Epidermal melanocyte (primary cell): ENCODE measurements at regions not wholly inside any gene's neighbourhood (a gene's known extent, or its start where the extent isn't known, plus 50 kb on each side); places are given as distances from the start of the nearest gene placed in this dataset.
"Not testable (repeated sequence)": the region's sequence is repeated elsewhere in the genome, so short reads cannot be mapped to it uniquely, and the experiment has no call there.

ENCODE experiments used
- DNase-seq: peaks from one replicate; pipeline ENCODE4 v3.0.0; 2011; ENCODE audit warnings: low spot score; ENCODE audit not compliant: insufficient read length

DNA sequence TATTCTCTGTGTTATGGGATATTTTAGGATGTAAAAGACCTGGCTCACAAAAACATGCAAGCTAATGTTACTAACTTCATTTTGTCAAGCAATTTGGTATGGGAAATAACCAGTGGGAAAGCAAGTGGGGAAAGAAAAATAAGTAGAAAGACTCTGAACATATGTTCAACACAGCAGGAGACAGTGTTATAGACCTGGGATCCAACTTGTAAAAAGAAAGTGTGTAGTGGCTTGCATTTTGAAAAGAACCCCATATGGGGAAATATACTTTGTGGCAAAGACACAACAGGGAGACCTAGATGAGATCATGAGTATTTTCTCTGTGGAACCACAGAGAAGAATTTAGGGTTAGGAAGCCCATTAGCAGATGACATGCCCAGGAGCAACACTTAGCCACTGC, 212.7 kb upstream of the NRIP1 start:
- no peak for DNase-seq

- DNase-seq = no peak
Observed at GRCh38 chr21:15278279-15278678, 213.5 kb upstream of the NRIP1 start.

GRCh38 chr21:15278851-15279250, 214.1 kb upstream of the NRIP1 start:
- no peak for DNase-seq

- no peak for DNase-seq
Observed at GRCh38 chr21:15279482-15279881, 214.7 kb upstream of the NRIP1 start.

- DNase-seq = no peak
Observed at GRCh38 chr21:15281714-15282113, 216.9 kb upstream of the NRIP1 start.

DNA sequence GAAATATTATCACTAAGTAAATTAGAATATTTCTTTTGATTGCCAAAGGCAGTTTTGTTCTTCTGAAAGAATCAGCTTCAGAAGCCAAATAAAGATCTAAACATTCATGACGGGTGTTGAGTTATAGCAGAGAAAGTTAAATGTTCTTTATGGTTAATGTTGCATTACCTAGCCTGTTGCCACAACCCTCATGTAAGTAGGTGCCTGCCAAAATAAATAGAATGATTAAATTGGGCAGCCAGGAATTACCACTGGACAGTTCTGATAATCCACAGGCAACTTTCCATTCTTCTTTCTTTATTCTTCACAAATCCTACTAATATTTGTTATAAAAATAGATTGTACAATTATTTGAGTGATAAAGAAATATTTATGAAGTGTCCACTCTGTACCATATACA, 217.9 kb upstream of the NRIP1 start:
- DNase-seq = no peak

- no peak for DNase-seq
Observed at GRCh38 chr21:15283138-15283537, 218.3 kb upstream of the NRIP1 start.

DNA sequence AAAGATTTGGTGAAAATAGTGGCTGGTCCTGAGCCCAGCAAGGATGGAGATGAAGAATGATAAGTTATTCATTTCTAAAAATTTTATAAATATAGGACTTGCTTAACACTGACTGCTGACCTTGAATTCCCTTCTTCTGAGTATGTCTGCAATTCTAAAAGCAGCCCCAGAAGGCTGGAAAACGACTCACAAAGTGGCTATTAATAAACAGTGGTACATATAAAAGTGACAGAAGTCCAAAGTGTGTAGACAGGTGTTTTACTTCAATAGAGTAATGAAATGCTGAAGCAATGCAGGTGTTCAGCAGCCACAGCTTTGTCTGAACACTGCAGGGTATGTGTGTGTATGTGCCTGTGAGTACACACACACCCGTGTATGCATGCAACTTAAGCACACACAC, 219.0 kb upstream of the NRIP1 start:
- no peak for DNase-seq

DNA sequence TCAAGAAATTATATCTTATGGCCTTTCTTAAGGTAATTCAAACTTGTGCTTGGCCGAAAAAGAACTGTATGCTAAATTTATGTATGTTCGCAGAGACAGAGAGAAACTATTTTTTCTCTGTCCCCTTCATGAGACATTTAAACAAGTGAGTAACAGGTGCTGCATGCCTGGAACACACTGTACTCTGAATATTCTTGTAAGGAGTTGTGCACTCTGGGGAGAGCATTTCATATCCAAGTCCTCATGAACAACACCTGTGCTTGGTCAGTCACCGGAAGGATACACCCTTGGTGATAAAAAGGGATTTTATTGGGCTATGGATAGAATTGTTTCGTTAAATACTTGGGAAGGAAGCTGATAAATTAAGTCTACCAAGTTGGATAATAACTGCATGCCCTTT, 220.8 kb upstream of the NRIP1 start:
- no peak for DNase-seq

DNA sequence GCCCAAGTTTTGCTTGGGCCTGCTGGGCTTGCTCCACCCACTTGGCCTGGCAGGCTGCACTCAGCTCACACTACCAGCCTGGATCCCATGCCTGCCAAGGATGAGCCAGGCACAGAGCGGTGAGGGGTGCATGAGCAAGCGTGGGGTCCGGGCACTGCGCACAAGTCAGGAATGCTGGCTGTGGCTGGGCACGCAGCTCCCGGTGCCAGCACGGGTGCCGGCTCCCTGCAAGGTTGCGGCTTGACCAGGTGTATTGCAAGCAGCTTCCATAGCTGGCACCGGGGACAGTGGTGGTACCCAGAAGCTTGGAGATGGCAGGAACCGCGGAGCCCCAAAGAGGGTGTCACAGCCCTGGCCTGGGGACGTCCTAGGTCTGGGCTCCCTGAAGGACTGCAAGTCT, 224.4 kb upstream of the NRIP1 start:
- no peak for DNase-seq

DNA sequence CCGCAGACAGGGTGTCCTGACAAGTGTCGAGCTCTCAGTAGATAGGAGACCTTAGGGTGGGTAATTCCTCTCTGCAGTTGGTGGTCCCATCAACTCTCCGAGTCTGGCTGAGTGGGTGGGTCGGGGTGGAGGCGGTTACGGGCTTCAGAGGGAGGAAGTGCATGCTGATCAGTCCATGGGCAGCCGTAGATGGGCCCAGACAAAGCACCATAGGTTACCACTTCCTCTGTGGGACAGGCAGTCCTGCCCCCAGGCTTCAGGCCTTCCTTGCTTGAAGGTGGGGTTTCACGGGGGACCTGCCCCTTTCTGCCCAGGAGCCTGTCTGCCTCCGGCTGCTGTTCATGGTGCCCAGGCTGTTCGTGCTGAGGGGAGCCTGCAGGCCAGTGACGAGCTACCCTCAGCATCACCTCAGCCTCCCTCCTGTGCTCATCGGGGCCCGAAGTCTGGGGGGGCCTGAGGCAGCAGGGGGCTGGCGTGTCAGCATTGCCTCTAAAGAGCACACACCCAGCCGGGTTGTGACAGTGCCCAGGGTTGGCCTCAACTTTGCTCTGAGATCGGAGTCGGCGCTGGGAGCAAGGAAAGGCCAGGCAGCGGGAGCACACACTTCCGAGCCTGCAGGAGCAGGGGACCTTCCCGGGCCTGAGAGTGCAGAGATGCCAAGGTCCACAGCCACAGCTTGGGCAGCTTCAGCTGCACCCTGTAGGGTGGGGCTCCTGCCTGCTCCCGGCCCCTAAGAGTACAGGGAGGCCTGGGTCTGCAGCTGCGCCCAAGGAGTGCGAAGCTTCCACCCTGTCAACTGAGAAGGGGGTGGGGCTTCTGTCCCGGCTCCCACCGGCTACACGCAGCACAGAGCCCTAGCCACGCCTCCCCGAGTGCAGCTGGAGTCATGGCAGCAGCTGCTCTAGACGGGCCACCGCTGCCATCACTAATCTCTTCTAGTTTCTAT, 225.4 kb upstream of the NRIP1 start:
- no peak for DNase-seq

DNA sequence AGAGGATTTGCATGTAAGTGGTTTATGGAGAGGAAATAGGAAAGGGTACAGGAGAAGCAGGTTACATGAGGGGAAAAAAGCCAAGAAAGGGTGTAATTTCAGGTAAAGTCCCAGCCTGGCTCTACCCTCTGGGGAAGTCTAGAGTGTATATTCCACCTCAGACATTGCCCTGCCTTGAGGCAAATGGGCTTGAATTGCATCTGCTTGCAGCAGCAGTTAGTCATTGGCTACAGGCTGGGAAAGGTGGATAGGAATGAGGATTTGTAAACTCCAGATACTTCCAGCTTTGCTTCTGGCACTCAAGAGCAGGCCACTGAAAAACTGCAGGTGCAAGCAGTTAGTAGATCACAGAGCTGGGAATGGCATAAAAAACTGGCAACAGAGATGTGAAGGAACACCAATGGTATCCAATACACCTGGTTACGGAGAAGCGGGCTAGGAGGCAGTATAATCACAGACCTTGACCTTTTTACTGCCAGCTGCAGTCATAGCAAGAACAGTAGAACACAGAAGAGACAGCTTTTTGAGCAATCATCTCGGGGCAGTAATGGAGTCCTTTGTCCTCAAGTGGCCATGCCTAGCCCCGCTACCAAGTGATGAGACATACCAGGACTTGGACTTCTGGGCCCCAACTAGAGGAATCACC, 226.9 kb upstream of the NRIP1 start:
- DNase-seq = no peak

DNA sequence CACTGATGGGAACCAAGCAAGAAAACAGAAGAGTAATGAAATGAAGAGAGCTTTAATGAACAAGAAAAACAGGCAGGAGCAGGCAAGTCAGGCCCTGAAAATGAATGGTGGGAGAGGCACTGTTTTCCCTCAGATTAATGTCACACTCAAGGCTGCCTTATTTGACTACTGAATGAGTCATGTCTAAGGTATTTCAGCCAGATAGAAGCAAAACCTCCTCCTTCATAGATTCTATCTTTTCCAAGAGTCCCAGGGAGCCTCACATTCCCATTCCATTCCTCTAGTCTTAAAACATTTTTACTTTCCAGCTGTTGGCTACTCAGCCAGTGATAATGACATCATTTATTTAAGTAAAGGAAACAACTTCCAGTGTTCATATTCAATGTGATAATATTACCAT, 228.4 kb upstream of the NRIP1 start:
- no peak for DNase-seq

- no peak for DNase-seq
Observed at GRCh38 chr21:15295875-15296274, 231.1 kb upstream of the NRIP1 start.

GRCh38 chr21:15297824-15298223, 233.0 kb upstream of the NRIP1 start:
- DNase-seq = no peak

DNA sequence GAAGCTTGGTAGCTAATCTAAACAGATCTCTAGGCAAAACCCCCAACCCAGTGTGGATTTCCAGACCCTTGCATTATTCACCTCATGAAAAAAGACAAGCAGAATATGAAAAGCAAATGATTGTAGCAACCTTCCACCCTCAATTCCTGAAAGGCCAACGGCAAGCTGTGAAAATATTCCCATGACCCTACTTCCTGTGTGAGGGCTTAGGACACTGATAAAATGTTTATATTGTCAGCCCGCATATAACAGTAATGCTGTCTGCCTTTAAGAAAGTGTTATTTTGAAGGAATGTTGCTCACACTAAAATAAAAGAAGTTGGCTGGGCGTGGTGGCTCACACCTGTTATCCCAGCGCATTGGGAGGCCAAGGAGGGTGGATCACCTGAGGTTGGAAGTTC, 233.5 kb upstream of the NRIP1 start:
- DNase-seq = no peak

DNA sequence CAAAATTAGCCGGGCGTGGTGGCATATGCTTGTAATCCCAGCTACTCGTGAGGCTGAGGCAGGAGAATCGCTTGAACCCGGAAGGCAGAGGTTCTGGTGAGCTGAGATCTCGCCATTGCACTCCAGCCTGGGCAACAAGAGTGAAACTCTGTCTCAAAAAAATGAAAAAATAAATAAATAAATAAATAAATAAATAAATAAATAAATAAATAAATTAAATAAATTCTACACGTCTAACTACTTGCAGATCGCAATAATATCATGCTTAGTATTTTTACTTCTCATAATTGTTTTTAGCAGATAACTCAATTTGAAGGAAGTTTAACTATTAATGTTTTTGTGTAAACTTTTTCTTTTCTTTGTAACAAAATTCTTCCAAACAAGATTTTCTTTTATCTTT, 234.0 kb upstream of the NRIP1 start:
- DNase-seq = not testable (repeated sequence)

GRCh38 chr21:15300131-15300530, 235.3 kb upstream of the NRIP1 start:
- DNase-seq = no peak

GRCh38 chr21:15301014-15301413, 236.2 kb upstream of the NRIP1 start:
- no peak for DNase-seq

DNA sequence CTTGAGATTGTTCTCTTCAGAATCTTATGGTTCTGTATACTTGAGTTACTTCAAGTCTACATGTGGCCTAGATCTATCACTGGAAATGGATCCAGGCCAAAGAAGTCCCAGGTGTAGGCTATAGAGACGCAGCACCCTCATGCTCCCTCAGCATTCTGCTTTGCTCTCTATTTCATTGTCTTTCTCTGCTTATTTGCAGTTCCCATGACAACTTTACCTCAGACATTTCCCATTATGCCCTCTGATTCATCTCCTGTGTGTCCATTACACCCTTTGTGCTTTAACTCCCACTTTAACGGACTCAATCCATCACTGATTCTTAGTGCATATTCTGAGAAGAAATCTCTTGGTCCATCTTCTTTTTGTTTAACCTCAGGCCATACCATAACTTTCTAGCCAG, 236.9 kb upstream of the NRIP1 start:
- no peak for DNase-seq

DNA sequence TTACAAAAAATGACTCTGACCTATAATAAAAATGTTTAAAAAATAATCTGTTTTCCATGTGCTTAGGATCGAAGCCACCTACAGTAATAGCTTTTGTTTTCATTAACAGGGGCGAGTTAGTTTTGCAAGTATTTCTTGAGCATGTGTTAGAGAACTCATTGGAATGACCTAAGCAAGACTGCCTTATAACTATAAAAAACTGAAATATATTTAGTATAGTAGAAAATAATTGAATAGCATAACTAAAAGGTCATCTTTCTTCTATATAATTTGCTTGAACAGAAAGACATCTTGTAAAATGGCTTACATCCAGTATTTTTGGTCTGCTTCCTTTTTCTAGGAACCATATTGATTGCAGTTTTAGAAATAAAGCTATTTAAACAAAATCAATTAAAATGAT, 241.5 kb upstream of the NRIP1 start:
- no peak for DNase-seq

DNA sequence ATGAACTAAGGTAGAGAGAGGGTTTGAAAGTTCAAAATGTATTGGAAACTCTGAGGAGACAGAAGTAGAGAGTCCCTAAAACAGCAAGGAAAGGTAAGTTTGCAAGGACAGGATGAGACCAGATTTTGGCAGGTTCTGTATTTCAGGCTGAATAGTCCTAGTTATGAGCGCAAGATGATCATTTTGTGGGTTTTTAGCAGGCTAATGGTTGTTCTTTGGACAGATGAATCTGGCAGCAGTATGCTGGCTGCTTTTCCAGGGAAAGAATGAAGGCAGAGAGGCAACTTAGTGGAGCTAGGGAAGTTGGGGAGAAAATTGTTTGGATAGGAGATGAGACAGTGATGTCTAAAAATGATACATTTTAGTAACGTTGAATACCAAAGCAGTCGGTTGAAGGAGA, 243.5 kb upstream of the NRIP1 start:
- no peak for DNase-seq

DNA sequence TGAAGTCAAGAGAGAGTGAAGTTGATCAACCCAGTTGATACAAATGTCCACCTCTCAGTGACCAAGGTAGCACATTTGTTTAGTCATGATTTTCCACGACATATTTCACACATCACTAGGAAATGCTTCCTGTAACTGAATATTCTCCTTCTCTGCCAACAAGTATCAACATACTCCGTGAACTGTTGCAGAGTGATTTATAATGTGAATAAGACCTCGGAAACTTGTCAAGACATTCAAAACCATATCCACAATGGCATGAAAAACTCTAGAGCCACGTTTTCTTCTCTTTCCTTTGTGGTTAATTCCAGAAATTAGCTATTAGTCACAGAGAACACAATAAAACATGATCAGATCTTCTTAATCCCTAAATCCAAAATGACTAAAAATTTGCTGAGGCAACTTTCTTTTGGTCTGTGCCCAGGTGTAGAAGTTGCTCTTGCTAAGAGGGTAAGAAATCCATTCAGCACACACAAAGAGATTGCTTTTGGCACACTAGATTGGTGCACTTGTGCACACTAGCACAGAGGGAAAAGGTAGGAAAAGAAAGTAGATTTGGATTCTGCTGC, 244.3 kb upstream of the NRIP1 start:
- DNase-seq = no peak
